Fibroblast of villous mesenchyme (primary cell): ENCODE measurements at regions not wholly inside any gene's neighbourhood (a gene's known extent, or its start where the extent isn't known, plus 50 kb on each side); places are given as distances from the start of the nearest gene placed in this dataset.
A peak's percentile ranks its signal among the peaks of the same experiment; 100 is the strongest.

ENCODE experiments used
- DNase-seq: peaks from one replicate; pipeline ENCODE4 v3.0.0-alpha.2; 2010; ENCODE audit warnings: low read depth
- H3K4me3 ChIP-seq: 2 replicates; pipeline ENCODE4 v1.5.1; 2011; ENCODE audit warnings: low read depth, mild to moderate bottlenecking, low read length
- TF ChIP-seq, protein P1 (sequence below): IDR thresholded peaks from 2 replicates; pipeline ENCODE4 v1.5.1; 2012; ENCODE audit warnings: low read depth, mild to moderate bottlenecking, low read length; ENCODE audit not compliant: insufficient read depth

DNA sequence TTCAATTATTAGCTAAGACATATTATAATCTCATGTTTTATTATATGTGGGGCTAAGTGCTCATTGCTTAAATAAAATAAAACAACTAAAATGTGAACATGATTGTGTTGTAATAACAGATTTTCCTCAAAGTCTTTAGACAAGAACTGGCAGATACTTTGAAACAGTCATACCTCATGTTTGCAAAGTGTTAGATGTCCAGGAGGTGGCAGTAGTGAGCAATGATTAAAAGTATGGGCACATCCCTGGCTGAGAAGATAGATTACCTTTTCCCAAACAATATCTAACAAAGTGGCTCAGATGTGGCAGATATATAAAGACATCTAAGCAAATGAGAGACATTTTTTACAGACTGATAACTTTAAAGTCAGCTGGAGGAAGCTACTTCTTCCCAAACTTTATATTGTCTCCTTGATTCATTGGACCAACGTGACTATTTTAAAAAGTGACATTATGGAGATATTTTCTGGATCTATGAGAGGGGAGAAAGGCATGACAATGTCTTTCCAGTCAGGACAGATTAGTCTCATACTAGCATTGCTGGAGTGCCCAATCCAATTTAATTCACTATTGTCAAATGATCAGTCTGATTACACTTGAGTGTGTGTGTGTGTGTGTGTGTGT is 269.8 kb downstream of the S1PR1 start:
- no peak overlapping the region for H3K4me3 ChIP-seq
- DNase-seq: peak; percentile 39
- TF ChIP-seq, protein P1, sequence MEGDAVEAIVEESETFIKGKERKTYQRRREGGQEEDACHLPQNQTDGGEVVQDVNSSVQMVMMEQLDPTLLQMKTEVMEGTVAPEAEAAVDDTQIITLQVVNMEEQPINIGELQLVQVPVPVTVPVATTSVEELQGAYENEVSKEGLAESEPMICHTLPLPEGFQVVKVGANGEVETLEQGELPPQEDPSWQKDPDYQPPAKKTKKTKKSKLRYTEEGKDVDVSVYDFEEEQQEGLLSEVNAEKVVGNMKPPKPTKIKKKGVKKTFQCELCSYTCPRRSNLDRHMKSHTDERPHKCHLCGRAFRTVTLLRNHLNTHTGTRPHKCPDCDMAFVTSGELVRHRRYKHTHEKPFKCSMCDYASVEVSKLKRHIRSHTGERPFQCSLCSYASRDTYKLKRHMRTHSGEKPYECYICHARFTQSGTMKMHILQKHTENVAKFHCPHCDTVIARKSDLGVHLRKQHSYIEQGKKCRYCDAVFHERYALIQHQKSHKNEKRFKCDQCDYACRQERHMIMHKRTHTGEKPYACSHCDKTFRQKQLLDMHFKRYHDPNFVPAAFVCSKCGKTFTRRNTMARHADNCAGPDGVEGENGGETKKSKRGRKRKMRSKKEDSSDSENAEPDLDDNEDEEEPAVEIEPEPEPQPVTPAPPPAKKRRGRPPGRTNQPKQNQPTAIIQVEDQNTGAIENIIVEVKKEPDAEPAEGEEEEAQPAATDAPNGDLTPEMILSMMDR: peak; percentile 77

DNA sequence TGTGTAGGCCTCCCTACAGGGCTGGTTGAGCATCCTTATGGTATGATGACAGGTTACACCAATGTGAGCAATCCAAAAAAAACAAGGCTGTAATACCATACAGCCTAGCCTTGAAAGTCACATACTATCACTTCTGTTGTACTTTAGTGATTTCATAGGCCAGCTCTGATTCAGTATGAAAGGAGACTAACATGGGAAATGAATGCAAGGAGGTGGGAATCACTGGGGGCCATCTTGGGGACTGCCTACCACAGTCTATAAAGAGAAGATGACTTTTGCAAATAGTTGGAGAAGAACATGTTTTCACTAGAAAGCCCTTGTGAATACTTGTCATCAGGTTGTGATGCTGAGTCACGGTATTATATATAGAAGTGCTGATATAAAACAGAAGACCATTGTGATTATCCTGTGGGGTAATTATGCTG is 270.7 kb downstream of the S1PR1 start:
- TF ChIP-seq, protein P1: no peak
- no peak for DNase-seq
- no peak overlapping the region for H3K4me3 ChIP-seq

DNA sequence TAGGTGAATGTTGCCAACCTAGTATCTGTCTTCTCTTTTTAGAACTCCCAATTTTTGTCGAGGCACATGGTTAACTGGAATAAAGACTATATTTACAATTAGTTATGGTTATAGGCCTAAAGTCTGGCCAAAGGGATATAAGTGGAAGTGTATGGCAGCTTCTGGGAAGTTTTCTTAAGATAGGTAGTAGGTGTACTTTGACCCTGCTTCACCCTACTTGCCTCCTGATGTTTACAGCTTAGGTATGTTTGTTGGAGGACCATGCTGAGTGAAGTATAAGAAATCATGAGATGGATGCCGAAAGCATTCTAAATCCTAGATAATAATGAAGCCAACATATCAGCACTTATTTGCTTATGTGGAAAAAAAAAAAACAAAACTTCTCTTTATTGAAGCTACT is 272.1 kb downstream of the S1PR1 start:
- no peak overlapping the region for H3K4me3 ChIP-seq
- DNase-seq: no peak
- TF ChIP-seq, protein P1: no peak

DNA sequence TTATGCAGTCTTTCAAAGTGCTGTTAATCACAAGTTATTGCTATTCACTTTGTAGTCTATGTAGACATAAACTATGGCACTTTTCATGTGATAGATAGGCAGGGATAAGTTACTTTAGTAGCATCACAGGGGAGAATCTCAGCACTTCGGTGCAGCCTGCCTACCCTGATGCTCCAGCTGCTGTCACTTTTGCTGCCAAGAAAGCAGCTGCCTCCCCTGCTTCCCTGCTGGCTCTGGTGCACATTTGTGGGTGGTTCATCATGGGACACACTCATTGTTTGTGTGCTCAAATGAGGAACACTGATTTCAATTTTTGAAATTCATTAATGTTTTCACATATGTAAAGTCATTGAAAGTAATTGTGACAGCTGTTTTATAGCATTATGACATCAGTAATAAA is 272.6 kb downstream of the S1PR1 start:
- no peak for DNase-seq
- TF ChIP-seq, protein P1: no peak
- no peak overlapping the region for H3K4me3 ChIP-seq

DNA sequence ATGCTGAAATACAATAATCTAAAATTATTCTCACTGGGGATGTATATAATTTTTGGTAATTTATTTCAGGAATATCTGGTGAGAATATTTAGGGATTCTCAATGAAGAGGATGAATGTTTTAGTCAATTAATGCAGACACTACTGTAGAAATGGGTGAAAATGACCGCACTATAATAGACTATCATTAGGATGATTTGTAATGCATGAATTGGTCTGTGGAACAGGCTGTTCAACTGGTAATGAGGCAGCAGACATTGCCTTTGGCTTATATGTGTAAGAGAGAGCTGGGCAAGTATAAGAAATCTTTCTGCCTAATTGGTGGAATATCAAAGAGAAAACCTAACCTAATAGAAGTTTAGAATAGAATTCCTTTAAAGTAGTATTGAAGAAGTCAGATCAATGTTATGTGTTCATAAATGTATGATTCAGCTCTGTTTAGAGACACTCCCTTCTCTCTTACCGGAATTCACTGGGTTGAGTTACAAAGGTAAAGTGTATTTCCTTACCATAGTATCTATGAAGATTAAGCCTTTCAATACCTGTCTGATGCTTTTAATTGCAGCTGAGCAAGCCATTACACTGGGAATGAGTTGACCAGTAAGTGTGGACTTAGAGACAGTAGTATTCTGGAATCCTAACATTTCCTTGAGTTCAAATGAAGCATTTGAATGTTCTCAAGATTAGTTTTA is 274.5 kb downstream of the S1PR1 start:
- TF ChIP-seq, protein P1: no peak
- H3K4me3 ChIP-seq: no peak overlapping the region
- no peak for DNase-seq

DNA sequence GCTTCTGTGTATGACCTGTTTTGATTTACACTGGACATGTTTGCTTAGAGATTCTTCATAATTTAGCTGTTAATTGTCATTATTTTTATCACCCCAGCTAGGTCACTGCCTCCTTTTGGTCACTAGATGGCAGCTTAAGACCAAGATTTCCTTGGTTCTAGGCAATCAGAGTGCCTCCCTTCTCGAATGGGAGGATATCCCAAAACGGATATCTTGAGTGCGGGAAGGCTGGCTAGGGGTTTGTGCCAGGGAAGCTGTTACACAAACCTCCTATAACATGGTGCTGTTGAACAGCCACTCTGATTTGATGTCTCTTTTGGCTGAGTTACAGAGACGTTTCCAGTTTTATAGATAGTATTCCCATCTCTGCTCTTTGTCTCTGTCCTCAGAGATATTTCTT is 283.5 kb downstream of the S1PR1 start:
- DNase-seq: peak; percentile 47
- TF ChIP-seq, protein P1: peak; percentile 83
- no peak overlapping the region for H3K4me3 ChIP-seq

DNA sequence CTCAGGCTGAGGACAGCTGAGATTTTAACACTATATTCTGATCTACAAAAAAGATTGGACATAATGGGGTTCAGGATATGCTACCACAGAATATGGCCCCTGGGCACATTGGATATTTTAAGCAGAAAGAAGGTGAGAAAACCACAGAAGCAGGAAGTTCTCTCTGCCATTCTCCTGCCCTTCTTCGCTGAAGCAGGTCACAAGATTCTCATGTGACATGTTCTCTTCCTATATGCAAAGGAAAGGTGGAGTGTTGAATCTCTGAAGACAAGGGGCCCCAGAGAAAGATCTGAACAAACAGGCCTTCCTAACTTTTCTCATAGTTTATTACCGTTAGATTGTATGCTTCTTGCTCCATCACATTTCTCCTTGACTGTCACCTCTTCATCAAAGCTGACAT is 285.7 kb downstream of the S1PR1 start:
- no peak for DNase-seq
- H3K4me3 ChIP-seq: no peak overlapping the region
- TF ChIP-seq, protein P1: no peak
